ENCODE measurements at regions not wholly inside any gene's neighbourhood (a gene's known extent, or its start where the extent isn't known, plus 50 kb on each side); places are given as distances from the start of the nearest gene placed in this dataset.
"Not testable (repeated sequence)": the region's sequence is repeated elsewhere in the genome, so short reads cannot be mapped to it uniquely, and the experiment has no call there.

GRCh38 chr6:68494880-68495279 is 140.2 kb upstream of the ADGRB3 start:
- not testable (repeated sequence) for TF ChIP-seq POLR2A, POLR2AphosphoS5, CTCF (IDR thresholded peaks at IDR 0.05)

All from prostate gland (tissue), 2 donors.